NCI-H82 treated with DMSO at 0.1 percent for 48 hours (cell line): ENCODE measurements at regions not wholly inside any gene's neighbourhood (a gene's known extent, or its start where the extent isn't known, plus 50 kb on each side); places are given as distances from the start of the nearest gene placed in this dataset.
A peak's percentile ranks its signal among the peaks of the same experiment; 100 is the strongest.
"Not testable (repeated sequence)": the region's sequence is repeated elsewhere in the genome, so short reads cannot be mapped to it uniquely, and the experiment has no call there.

ENCODE experiments used
- DNase-seq: peaks from one replicate; lab custom pipeline; 2025; ENCODE audit not compliant: unreplicated experiment; lab: John Stamatoyannopoulos, UW

DNA sequence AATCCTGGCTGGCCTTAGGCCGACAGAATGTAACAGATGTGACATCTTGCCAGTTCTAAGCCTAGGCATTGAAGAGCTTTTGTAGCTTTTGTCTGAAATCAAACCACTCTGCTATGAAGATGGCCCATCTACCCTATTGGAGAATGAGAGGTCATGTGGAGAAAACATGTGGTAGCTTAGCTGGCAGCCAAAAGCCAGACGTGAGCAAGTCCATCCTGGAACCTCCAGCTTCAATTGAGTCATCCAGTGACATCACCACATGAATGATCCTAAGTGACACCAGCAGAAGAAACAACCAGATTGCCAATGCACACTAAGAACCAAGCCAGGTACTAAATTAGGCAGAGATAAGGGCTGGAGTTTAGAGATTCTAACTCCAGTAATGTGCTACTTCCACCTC lies 154.8 kb upstream of the ZFP42 start:
- peak; percentile 7 for DNase-seq

- peak; percentile 64 for DNase-seq
Measured at GRCh38 chr4:187849556-187850225, 145.9 kb upstream of the ZFP42 start.

- DNase-seq, result no peak
Measured at GRCh38 chr4:187865914-187866313, 129.7 kb upstream of the ZFP42 start.

- DNase-seq, result no peak
Measured at GRCh38 chr4:187883049-187883448, 112.5 kb upstream of the ZFP42 start.

DNA sequence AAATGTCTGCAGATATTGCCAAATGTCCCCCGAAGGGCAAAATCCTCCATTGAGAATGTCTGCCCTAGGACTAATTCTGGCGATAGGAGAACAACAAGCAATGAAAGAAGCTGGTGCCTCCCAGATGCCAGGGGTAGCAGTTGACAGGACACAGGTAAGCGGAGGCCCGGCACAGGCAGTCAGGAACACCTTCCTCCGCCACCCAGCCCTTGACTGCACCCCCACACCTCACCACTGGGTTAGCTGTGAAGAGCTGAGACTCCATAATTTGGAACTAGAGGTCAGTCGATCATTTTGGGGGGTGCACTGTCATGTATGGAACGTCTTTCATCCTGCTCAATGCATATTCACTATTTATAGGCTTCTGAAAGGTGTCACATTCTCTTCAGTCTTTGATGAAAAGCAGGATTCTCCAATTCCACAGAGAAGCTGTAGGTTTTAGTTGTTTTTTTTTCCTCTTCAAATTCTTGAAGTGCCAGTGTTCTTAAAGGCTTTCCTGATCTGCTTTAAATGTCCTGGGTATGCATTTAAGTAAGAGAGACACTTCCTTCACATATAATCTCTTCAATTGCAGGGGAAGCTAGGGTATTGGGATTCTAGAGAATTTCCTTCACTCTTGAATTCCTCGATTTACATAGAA lies 111.6 kb upstream of the ZFP42 start:
- no peak for DNase-seq

DNA sequence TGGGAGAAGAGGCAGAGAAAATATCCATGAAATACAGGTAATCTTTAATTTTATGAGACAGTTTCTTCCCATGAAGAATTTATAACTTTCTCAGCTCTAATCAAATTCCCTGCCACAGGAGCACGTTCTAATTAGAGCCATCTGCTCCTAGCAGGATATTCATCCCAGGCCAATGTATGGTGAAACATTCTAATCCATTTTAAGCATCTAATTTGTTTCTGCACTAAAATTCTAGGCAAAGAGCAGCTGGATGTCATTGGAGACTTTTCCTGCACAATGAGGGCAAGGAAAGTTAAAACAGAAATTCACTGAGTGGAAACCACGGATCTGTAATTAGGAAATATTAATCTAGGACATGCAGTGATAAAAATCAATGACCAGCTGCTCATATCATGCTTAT lies 107.7 kb upstream of the ZFP42 start:
- DNase-seq, result peak; percentile 67

- DNase-seq, result no peak
Measured at GRCh38 chr4:187889651-187890050, 105.9 kb upstream of the ZFP42 start.

- DNase-seq, result no peak
Measured at GRCh38 chr4:187893418-187893817, 102.2 kb upstream of the ZFP42 start.

- peak; percentile 11 for DNase-seq
Measured at GRCh38 chr4:187903106-187903505, 92.5 kb upstream of the ZFP42 start.

GRCh38 chr4:187903700-187904099 lies 91.9 kb upstream of the ZFP42 start:
- no peak for DNase-seq

- DNase-seq, result no peak
Measured at GRCh38 chr4:187908079-187908561, 87.5 kb upstream of the ZFP42 start.

GRCh38 chr4:187908731-187909130 lies 86.8 kb upstream of the ZFP42 start:
- no peak for DNase-seq

DNA sequence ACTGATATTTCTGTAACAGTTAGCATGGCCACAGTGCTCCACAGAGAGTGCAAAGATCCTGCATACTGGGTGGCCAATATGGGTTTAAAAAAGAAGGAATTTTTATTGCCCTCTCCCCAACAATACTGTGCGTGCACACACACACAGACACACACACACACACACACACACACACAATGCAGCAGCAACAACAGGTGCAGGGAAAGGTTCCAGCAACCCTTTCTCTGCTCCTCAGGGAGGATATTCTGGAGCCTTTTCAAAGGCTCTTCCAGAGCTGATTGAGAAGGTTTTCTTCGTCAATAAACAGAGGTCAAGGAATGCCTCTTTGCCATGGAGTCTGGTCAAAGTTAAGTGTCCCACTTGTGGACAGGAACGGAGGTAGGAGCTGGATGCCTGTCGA lies 84.8 kb upstream of the ZFP42 start:
- DNase-seq, result no peak

DNA sequence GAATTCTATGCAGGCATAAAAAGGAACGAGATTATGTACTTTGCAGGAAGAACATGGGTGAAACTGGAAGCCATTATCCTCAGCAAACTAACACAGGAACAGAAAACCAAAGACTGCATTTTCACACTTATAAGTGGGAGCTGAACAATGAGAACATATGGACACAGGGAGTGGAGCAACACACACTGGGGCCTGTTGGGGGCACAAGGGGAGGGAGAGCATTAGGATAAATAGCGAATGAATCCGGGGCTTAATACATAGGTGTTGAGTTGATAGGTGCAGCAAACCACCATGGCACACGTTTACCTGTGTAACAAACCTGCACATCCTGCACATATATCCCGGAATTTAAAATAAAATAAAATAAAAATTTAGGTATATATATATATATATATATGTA lies 80.2 kb upstream of the ZFP42 start:
- not testable (repeated sequence) for DNase-seq

GRCh38 chr4:187919966-187920365 lies 75.6 kb upstream of the ZFP42 start:
- DNase-seq, result no peak

GRCh38 chr4:187921946-187922623 lies 73.5 kb upstream of the ZFP42 start:
- DNase-seq, result no peak

DNA sequence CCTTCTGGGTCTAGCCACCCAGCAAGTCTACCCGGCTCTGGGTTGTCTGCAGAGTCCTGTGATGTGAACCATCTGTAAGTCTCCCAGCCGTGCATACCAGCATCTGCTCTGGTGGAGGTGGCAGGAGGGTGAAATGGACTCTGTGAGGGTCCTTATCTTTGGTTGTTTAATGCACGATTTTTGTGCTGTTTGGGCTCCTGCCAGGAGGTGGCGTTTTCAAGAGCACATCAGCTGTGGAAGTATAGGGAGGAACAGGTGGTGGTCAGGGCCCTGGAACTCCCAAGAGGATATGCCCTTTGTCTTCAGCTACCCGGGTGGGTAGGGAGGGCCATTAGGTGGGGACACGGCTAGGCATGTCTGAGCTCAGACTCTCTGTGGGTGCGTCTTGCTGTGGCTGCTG lies 66.5 kb upstream of the ZFP42 start:
- DNase-seq, result no peak

DNA sequence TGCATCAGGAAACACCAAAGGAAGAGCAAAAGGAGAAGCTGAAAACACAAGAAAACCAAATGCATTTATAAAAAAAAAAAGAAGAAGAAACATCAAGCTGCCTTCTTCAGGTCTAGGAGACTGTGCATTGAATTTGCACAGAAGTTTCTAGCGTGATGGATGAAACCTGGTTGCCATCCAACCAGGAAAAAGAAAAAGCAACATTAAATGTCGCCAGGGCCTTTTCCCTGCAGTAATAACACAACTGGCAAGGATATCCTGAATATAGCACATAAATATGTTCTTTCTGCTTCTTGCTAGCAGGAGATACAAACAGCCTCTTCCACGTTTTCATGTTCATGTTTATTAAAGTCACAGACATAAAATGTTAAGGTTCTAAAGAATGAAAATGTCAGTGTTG lies 60.8 kb upstream of the ZFP42 start:
- no peak for DNase-seq

DNA sequence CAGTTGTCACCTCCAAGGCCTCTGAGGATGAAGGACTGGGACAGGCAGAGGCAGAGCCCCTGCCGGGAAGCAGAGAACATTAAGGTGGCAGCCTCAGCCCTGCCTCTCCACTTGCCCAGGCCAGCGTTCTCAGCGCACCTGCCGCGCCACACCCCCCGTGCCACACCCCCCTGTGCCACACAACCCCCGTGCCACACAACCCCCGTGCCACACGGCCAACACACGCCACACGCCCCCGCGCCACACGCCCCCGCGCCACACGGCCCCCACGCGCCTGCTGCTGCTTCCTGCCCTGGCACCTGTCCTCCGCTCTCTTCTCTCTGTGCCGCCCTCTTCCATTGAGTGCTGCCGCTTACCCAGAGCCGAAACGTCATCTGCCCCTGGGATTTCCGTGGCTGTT lies 58.0 kb upstream of the ZFP42 start:
- no peak for DNase-seq

DNA sequence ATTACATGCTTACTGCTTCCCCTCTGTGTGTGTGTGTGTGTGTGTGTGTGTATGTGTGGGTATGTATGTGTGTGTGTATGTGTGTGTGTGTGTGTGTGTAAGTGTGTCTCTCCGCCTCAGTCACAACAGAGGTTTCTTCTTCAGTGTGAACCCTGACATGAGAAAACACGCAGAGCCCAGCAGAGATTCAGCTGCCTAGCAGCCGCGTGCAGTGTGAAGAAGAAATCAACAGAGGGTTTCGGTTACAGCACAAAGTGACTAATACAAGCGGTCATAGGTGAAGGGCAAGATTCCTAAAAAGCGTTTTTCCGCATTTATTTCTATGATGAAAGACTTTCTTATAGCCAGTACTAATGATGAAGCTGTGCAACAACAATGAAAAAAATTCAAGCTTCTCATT lies 55.3 kb upstream of the ZFP42 start:
- no peak for DNase-seq

DNA sequence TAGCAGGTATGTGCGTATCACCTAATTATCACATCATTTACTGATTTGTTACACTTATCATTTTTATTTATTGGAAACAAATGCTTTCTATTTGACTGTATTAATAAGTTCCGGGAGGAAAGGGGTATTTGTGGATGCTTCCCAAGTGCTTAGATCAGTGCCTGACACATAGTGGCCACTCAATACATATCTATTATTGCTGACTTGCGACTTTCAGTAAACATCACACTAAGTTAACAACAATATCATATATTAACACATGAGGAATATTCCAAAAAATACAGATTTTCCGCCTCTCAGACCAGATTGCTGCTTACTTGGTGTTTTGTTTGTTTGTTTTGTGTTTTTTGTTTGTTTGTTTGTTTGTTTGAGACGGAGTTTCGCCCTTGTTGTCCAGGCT lies 52.6 kb upstream of the ZFP42 start:
- no peak for DNase-seq

- DNase-seq, result no peak
Measured at GRCh38 chr4:187944179-187944578, 51.4 kb upstream of the ZFP42 start.
